ENCODE measurements at regions not wholly inside any gene's neighbourhood (a gene's known extent, or its start where the extent isn't known, plus 50 kb on each side); places are given as distances from the start of the nearest gene placed in this dataset.

- 65% methylated on average over 2 of the region's 2 CpGs for whole genome bisulfite sequencing
- no peak overlapping the region for H3K4me3 ChIP-seq
Measured at GRCh38 chr2:83844490-83844889, 614.6 kb downstream of the SUCLG1 start.

GRCh38 chr2:83842421-83842820, 616.7 kb downstream of the SUCLG1 start:
- H3K36me3 ChIP-seq = no peaks in the 10 kb centered on the region
- H3K4me1 ChIP-seq = no peaks in the 10 kb centered on the region
- H3K27me3 ChIP-seq = no peaks in the 10 kb centered on the region
- no peak for DNase-seq (ENCODE audit: low spot score in 2 of 2)
- TF ChIP-seq EP300 (IDR thresholded peaks at IDR 0.05) (no peak), POLR2A (IDR thresholded peaks at IDR 0.05) (no peak), POLR2AphosphoS5 (IDR thresholded peaks at IDR 0.05) (no peak), CTCF (IDR thresholded peaks at IDR 0.05) (no peak)
- H3K9me3 ChIP-seq = no peaks in the 10 kb centered on the region
- H3K27ac ChIP-seq = no peak overlapping the region
- H3K4me3 ChIP-seq = no peak overlapping the region

More at GRCh38 chr2:83844490-83844889, 614.6 kb downstream of the SUCLG1 start:
- no peak for DNase-seq (ENCODE audit: low spot score in 2 of 2)
- Histone ChIP-seq H3K27me3 (no peaks in the 10 kb centered on the region), H3K27ac (no peak overlapping the region), H3K4me1 (no peaks in the 10 kb centered on the region), H3K9me3 (no peaks in the 10 kb centered on the region), H3K36me3 (no peaks in the 10 kb centered on the region)
- TF ChIP-seq EP300 (IDR thresholded peaks at IDR 0.05) (no peak), CTCF (IDR thresholded peaks at IDR 0.05) (no peak), POLR2A (IDR thresholded peaks at IDR 0.05) (no peak), POLR2AphosphoS5 (IDR thresholded peaks at IDR 0.05) (no peak)

- Histone ChIP-seq H3K4me1 (no peaks in the 10 kb centered on the region), H3K4me3 (no peak overlapping the region), H3K9me3 (no peaks in the 10 kb centered on the region), H3K36me3 (no peaks in the 10 kb centered on the region), H3K27me3 (no peaks in the 10 kb centered on the region), H3K27ac (no peak overlapping the region)
- TF ChIP-seq EP300 (IDR thresholded peaks at IDR 0.05) = no peak
- no peak for TF ChIP-seq CTCF (IDR thresholded peaks at IDR 0.05)
- no peak for TF ChIP-seq POLR2AphosphoS5 (IDR thresholded peaks at IDR 0.05)
- TF ChIP-seq POLR2A (IDR thresholded peaks at IDR 0.05) = no peak
- 72% methylated on average over 3 of the region's 3 CpGs for WGBS
- no peak for DNase-seq (ENCODE audit: low spot score in 2 of 2)
Measured at GRCh38 chr2:83837823-83838222, 621.3 kb downstream of the SUCLG1 start.

- 91% methylated on average over 2 of the region's 2 CpGs for WGBS
- H3K36me3 ChIP-seq = no peaks in the 10 kb centered on the region
- no peak for TF ChIP-seq EP300 (IDR thresholded peaks at IDR 0.05)
- no peak for TF ChIP-seq POLR2AphosphoS5 (IDR thresholded peaks at IDR 0.05)
- TF ChIP-seq CTCF (IDR thresholded peaks at IDR 0.05) = no peak
- TF ChIP-seq POLR2A (IDR thresholded peaks at IDR 0.05) = no peak
- H3K4me3 ChIP-seq = no peak overlapping the region
- DNase-seq (ENCODE audit: low spot score in 2 of 2) = no peak
- no peak overlapping the region for H3K27ac ChIP-seq
- no peaks in the 10 kb centered on the region for H3K27me3 ChIP-seq
- H3K9me3 ChIP-seq = no peaks in the 10 kb centered on the region
- H3K4me1 ChIP-seq = no peaks in the 10 kb centered on the region
Measured at GRCh38 chr2:83827618-83828017, 631.5 kb downstream of the SUCLG1 start.

GRCh38 chr2:83826577-83826976, 632.5 kb downstream of the SUCLG1 start:
- Histone ChIP-seq H3K4me3 (no peak overlapping the region), H3K27ac (no peak overlapping the region), H3K27me3 (no peaks in the 10 kb centered on the region), H3K9me3 (no peaks in the 10 kb centered on the region), H3K4me1 (no peaks in the 10 kb centered on the region), H3K36me3 (no peaks in the 10 kb centered on the region)
- no peak for DNase-seq (ENCODE audit: low spot score in 2 of 2)
- 76% methylated on average over 5 of the region's 5 CpGs for WGBS
- TF ChIP-seq POLR2AphosphoS5 (IDR thresholded peaks at IDR 0.05) (no peak), POLR2A (IDR thresholded peaks at IDR 0.05) (no peak), CTCF (IDR thresholded peaks at IDR 0.05) (no peak), EP300 (IDR thresholded peaks at IDR 0.05) (no peak)
